Esophagus muscularis mucosa (tissue), 4 donors: ENCODE measurements at regions not wholly inside any gene's neighbourhood (a gene's known extent, or its start where the extent isn't known, plus 50 kb on each side); places are given as distances from the start of the nearest gene placed in this dataset.

Experiments
- DNase-seq: peaks from one replicate; pipeline ENCODE4 v3.0.0-alpha.2; 2017; ENCODE audit errors: extremely low spot score
- H3K27ac ChIP-seq, 4 donors: fragments of 200-600 bp; sonication (generic); replicated peaks in 1 of 4; 1 replicate in 3 of 4; 2 replicates in 1 of 4; pipeline ENCODE4 v1.5.1; 2016 to 2019; ENCODE audit warnings: mild to moderate bottlenecking in 1 of 4
- H3K27me3 ChIP-seq, 4 donors: fragments of 200-600 bp; sonication (generic); one replicate each; pipeline versions ENCODE4 v1.5.1 to v1.6.0; 2016 to 2019
- H3K36me3 ChIP-seq, 4 donors: fragments of 200-600 bp; sonication (generic); one replicate each; pipeline ENCODE4 v1.5.1; 2016 to 2019
- H3K4me1 ChIP-seq, 4 donors: fragments of 200-600 bp; sonication (generic); one replicate each; pipeline ENCODE4 v1.5.1; 2016 to 2019
- H3K4me3 ChIP-seq, 4 donors: fragments of 200-600 bp; sonication (generic); 1 replicate in 2 of 4; 2 replicates in 2 of 4; pipeline ENCODE4 v1.5.1; 2016 to 2019; ENCODE audit warnings: mild to moderate bottlenecking in 4 of 4, moderate library complexity in 1 of 4
- H3K9me3 ChIP-seq, 4 donors: fragments of 200-600 bp; sonication (generic); 1 replicate in 3 of 4; 2 replicates in 1 of 4; pipeline ENCODE4 v1.5.1; 2016 to 2019
- CTCF ChIP-seq, 3 experiments: fragments of 200-600 bp in 2 of 3; fragments of 450-650 bp in 1 of 3; sonication (generic) in 2 of 3; IDR thresholded peaks; one replicate each; pipeline ENCODE4 v1.5.1; 2017 to 2019; ENCODE audit warnings: antibody characterized with exemption in 3 of 3, mild to moderate bottlenecking in 2 of 3, moderate library complexity in 1 of 3
- EP300 ChIP-seq: sonication (generic); formaldehyde crosslinking; IDR thresholded peaks from one replicate; pipeline ENCODE4 v1.6.1; 2017; ENCODE audit warnings: antibody characterized with exemption
- POLR2A ChIP-seq: fragments of 450-650 bp; IDR thresholded peaks from one replicate; pipeline ENCODE4 v1.6.1; 2017; ENCODE audit warnings: antibody characterized with exemption, moderate library complexity, mild to moderate bottlenecking, low read depth
- POLR2AphosphoS5 ChIP-seq, 2 donors: sonication (generic); formaldehyde crosslinking; IDR thresholded peaks; one replicate each; pipeline ENCODE4 v1.6.1; 2017; ENCODE audit warnings: antibody characterized with exemption in 2 of 2
- WGBS: methylation state at CpG from one replicate; pipeline ENCODE4 v1.1.5; 2018; 5-methylcytosine and 5-hydroxymethylcytosine counted together
- intact Hi-C: fragments of 100-400 bp; cut with DNase I; formaldehyde crosslinking; loops from one replicate; pipeline ENCODE4 v1.15.1; 2023

- 84% methylated on average over 4 of the region's 4 CpGs for WGBS
- intact Hi-C loops = no loop called here
- peaks cover 0 to 13% (median 9%) of the 10 kb centered on the region in 4 donors for H3K9me3 ChIP-seq
Measured at GRCh38 chr12:115398311-115398781, 714.4 kb upstream of the TBX3 start.

GRCh38 chr12:115396567-115396966, 712.6 kb upstream of the TBX3 start:
- TF ChIP-seq POLR2A (no peak), POLR2AphosphoS5 (IDR thresholded peaks at IDR 0.05) (no peak), CTCF (IDR thresholded peaks at IDR 0.05) (no peak)
- intact Hi-C loops = no loop called here

More at GRCh38 chr12:115398311-115398781, 714.4 kb upstream of the TBX3 start:
- H3K27ac ChIP-seq = no peak overlapping the region
- no peaks in the 10 kb centered on the region for H3K27me3 ChIP-seq
- no peaks in the 10 kb centered on the region for H3K4me1 ChIP-seq
- no peak overlapping the region for H3K4me3 ChIP-seq
- TF ChIP-seq POLR2AphosphoS5 (IDR thresholded peaks at IDR 0.05) (no peak), CTCF (IDR thresholded peaks at IDR 0.05) (no peak), EP300 (no peak), POLR2A (no peak)
- H3K36me3 ChIP-seq = no peaks in the 10 kb centered on the region
- DNase-seq = peak; percentile 53

GRCh38 chr12:115394496-115395220, 710.7 kb upstream of the TBX3 start:
- no peak for TF ChIP-seq POLR2AphosphoS5 (IDR thresholded peaks at IDR 0.05)
- TF ChIP-seq EP300 = no peak
- no peak for TF ChIP-seq POLR2A
- H3K9me3 ChIP-seq = peaks cover 0 to 17% (median 9%) of the 10 kb centered on the region in 4 donors

More at GRCh38 chr12:115396567-115396966, 712.6 kb upstream of the TBX3 start:
- Histone ChIP-seq H3K4me3 (no peak overlapping the region), H3K9me3 (peaks cover 0 to 13% (median 9%) of the 10 kb centered on the region in 4 donors), H3K36me3 (no peaks in the 10 kb centered on the region), H3K4me1 (no peaks in the 10 kb centered on the region), H3K27ac (no peak overlapping the region), H3K27me3 (no peaks in the 10 kb centered on the region)
- DNase-seq = peak; percentile 50

GRCh38 chr12:115388139-115388538, 704.2 kb upstream of the TBX3 start:
- Histone ChIP-seq H3K27ac (no peak overlapping the region), H3K27me3 (peaks cover 0 to 3% (median 0%) of the 10 kb centered on the region in 4 donors), H3K4me3 (no peak overlapping the region), H3K4me1 (peaks cover 0 to 4% (median 0%) of the 10 kb centered on the region in 4 donors), H3K9me3 (peaks cover 0 to 5% (median 0%) of the 10 kb centered on the region in 4 donors), H3K36me3 (no peaks in the 10 kb centered on the region)
- intact Hi-C loops = no loop called here
- no peak for TF ChIP-seq POLR2A
- no peak for TF ChIP-seq EP300
- no peak for TF ChIP-seq POLR2AphosphoS5 (IDR thresholded peaks at IDR 0.05)
- no peak for TF ChIP-seq CTCF (IDR thresholded peaks at IDR 0.05)
- 81% methylated on average over 6 of the region's 6 CpGs for WGBS
- DNase-seq = no peak

More at GRCh38 chr12:115394496-115395220, 710.7 kb upstream of the TBX3 start:
- Histone ChIP-seq H3K36me3 (no peaks in the 10 kb centered on the region), H3K27me3 (peaks cover 0 to 3% (median 0%) of the 10 kb centered on the region in 4 donors), H3K4me3 (no peak overlapping the region), H3K4me1 (no peaks in the 10 kb centered on the region), H3K27ac (no peak overlapping the region)
- WGBS = 22% methylated on average over 5 of the region's 5 CpGs
- DNase-seq = peak; percentile 24
- intact Hi-C loops = no loop called here

GRCh38 chr12:115387467-115387901, 703.5 kb upstream of the TBX3 start:
- WGBS = 68% methylated on average over 5 of the region's 5 CpGs
- Histone ChIP-seq H3K36me3 (no peaks in the 10 kb centered on the region), H3K27ac (no peak overlapping the region), H3K4me3 (no peak overlapping the region), H3K9me3 (peaks cover 0 to 5% (median 0%) of the 10 kb centered on the region in 4 donors), H3K4me1 (peaks cover 0 to 4% (median 0%) of the 10 kb centered on the region in 4 donors), H3K27me3 (peaks cover 0 to 3% (median 0%) of the 10 kb centered on the region in 4 donors)
- intact Hi-C loops = no loop called here
- TF ChIP-seq POLR2AphosphoS5 (IDR thresholded peaks at IDR 0.05) = no peak
- TF ChIP-seq CTCF (IDR thresholded peaks at IDR 0.05) = no peak
- TF ChIP-seq EP300 = no peak
- no peak for TF ChIP-seq POLR2A
- DNase-seq = no peak
